B cell (primary cell): ENCODE measurements at regions not wholly inside any gene's neighbourhood (a gene's known extent, or its start where the extent isn't known, plus 50 kb on each side); places are given as distances from the start of the nearest gene placed in this dataset.

Experiments used
- ATAC-seq: fragments of 200-7000 bp; cut with Tn5 transposase; one replicate; pipeline ENCODE4 v1.10.0; 2021; ENCODE audit warnings: low read depth, mild to moderate bottlenecking, moderate number of reproducible peaks, moderate library complexity
- CTCF ChIA-PET: fragments of 350-600 bp; sonication (Branson Sonifier 250); formaldehyde crosslinking; loops from one replicate; lab custom pipeline; 2021; ENCODE audit warnings: antibody characterized with exemption, inconsistent platforms; lab: Charles Lee
- POLR2A ChIA-PET: fragments of 350-600 bp; sonication (Branson Sonifier 250); formaldehyde crosslinking; loops from one replicate; lab custom pipeline; 2021; ENCODE audit warnings: antibody characterized with exemption; lab: Charles Lee
- DNase-seq: peaks from one replicate; pipeline ENCODE4 v3.0.0; 2013
- H2AFZ ChIP-seq: 2 replicates; pipeline ENCODE4 v1.6.1; 2012; ENCODE audit warnings: mild to moderate bottlenecking, low read depth, low read length; ENCODE audit not compliant: insufficient read depth, poor library complexity, severe bottlenecking
- H3K27ac ChIP-seq, 2 donors: 1 replicate in 1 of 2; 2 replicates in 1 of 2; pipeline ENCODE4 v1.5.1; 2012 to 2013; ENCODE audit warnings: low read length in 2 of 2, mild to moderate bottlenecking in 2 of 2, moderate library complexity in 1 of 2
- H3K27me3 ChIP-seq, 4 experiments: fragments of 200-600 bp in 1 of 4; sonication (generic) in 1 of 4; replicated peaks in 1 of 4; 1 replicate in 2 of 4; 2 replicates in 2 of 4; pipeline versions ENCODE4 v1.6.1 to v1.7.0; 2013 to 2016; ENCODE audit warnings: low read length in 3 of 4, mild to moderate bottlenecking in 2 of 4, mixed read lengths in 1 of 4, moderate library complexity in 1 of 4; ENCODE audit not compliant: insufficient read depth in 4 of 4, control insufficient read depth in 3 of 4; ENCODE audit errors: control extremely low read depth in 1 of 4
- H3K36me3 ChIP-seq, 2 experiments: replicated peaks in 1 of 2; 1 replicate in 1 of 2; 2 replicates in 1 of 2; pipeline versions ENCODE4 v1.6.1 to v1.7.1; 2013; ENCODE audit warnings: low read length in 1 of 2; ENCODE audit not compliant: insufficient read depth in 2 of 2, control insufficient read depth in 1 of 2; ENCODE audit errors: control extremely low read depth in 1 of 2, extremely low read depth in 1 of 2
- H3K4me1 ChIP-seq, 2 donors: fragments of 200-600 bp in 1 of 2; sonication (generic) in 1 of 2; 1 replicate in 1 of 2; 2 replicates in 1 of 2; pipeline versions ENCODE4 v1.5.1 to v1.6.1; 2013 to 2017; ENCODE audit warnings: low read length in 2 of 2; ENCODE audit not compliant: control insufficient read depth in 2 of 2, insufficient read depth in 2 of 2
- H3K4me2 ChIP-seq: replicated peaks from 2 replicates; pipeline ENCODE3; 2012; ENCODE audit warnings: mild to moderate bottlenecking, low read depth, low read length; ENCODE audit not compliant: poor library complexity, severe bottlenecking
- H3K4me3 ChIP-seq, 5 experiments: fragments of 200-600 bp in 1 of 5; sonication (generic) in 1 of 5; 1 replicate in 3 of 5; 2 replicates in 2 of 5; pipeline versions ENCODE4 v1.5.1 to v1.7.0; 2011 to 2016; ENCODE audit warnings: low read length in 4 of 5, mild to moderate bottlenecking in 4 of 5, low read depth in 2 of 5, control low read depth in 1 of 5, moderate library complexity in 1 of 5; ENCODE audit not compliant: insufficient read depth in 1 of 5; ENCODE audit errors: control extremely low read depth in 1 of 5, extremely low read depth in 1 of 5
- H3K79me2 ChIP-seq: fragments of 200-600 bp; sonication (generic); one replicate; pipeline ENCODE4 v1.6.0; 2016; ENCODE audit warnings: low read length; ENCODE audit not compliant: control insufficient read depth, insufficient read depth
- H3K9ac ChIP-seq: fragments of 200-600 bp; sonication (generic); 2 replicates; pipeline ENCODE4 v1.6.1; 2017; ENCODE audit warnings: mild to moderate bottlenecking, low read length, moderate library complexity
- H3K9me3 ChIP-seq, 3 donors: one replicate each; pipeline versions ENCODE4 v1.6.1 to v1.7.1; 2013; ENCODE audit warnings: low read length in 2 of 3; ENCODE audit not compliant: control insufficient read depth in 2 of 3, insufficient read depth in 1 of 3; ENCODE audit errors: control extremely low read depth in 1 of 3
- H4K20me1 ChIP-seq: 2 replicates; pipeline ENCODE4 v1.6.0; 2012; ENCODE audit warnings: mild to moderate bottlenecking, low read length; ENCODE audit not compliant: insufficient read depth, control insufficient read depth, poor library complexity, severe bottlenecking
- H3K27ac Mint-ChIP-seq: one replicate; pipeline ENCODE4 v1.8.0; 2021; ENCODE audit warnings: mixed read lengths
- H3K27me3 Mint-ChIP-seq: one replicate; pipeline ENCODE4 v1.8.0; 2021; ENCODE audit warnings: mixed read lengths
- H3K4me1 Mint-ChIP-seq: one replicate; pipeline ENCODE4 v1.8.0; 2021; ENCODE audit warnings: mixed read lengths
- H3K4me3 Mint-ChIP-seq: one replicate; pipeline ENCODE4 v1.8.0; 2021; ENCODE audit warnings: mixed read lengths
- H3K9me3 Mint-ChIP-seq: one replicate; pipeline ENCODE4 v1.8.0; 2022; ENCODE audit warnings: mixed read lengths; ENCODE audit not compliant: insufficient read depth
- CTCF ChIP-seq: fragments of 200-600 bp; IDR thresholded peaks from one replicate; pipeline ENCODE4 v1.8.0; 2022; ENCODE audit warnings: antibody characterized with exemption, mild to moderate bottlenecking
- EZH2 ChIP-seq: IDR thresholded peaks from 2 replicates; pipeline ENCODE4 v1.6.1; 2012; ENCODE audit warnings: borderline replicate concordance, low read depth, mild to moderate bottlenecking, moderate library complexity, low read length; ENCODE audit not compliant: insufficient read depth, poor library complexity, severe bottlenecking
- WGBS: methylation state at CpG from one replicate; pipeline ENCODE4 v1.1.5; 2013; ENCODE audit warnings: missing lambda C conversion rate; ENCODE audit not compliant: insufficient coverage; 5-methylcytosine and 5-hydroxymethylcytosine counted together
- intact Hi-C: fragments of 100-400 bp; cut with micrococcal nuclease; formaldehyde crosslinking; loops from one replicate; pipeline ENCODE4 v1.10.0; 2022

DNA sequence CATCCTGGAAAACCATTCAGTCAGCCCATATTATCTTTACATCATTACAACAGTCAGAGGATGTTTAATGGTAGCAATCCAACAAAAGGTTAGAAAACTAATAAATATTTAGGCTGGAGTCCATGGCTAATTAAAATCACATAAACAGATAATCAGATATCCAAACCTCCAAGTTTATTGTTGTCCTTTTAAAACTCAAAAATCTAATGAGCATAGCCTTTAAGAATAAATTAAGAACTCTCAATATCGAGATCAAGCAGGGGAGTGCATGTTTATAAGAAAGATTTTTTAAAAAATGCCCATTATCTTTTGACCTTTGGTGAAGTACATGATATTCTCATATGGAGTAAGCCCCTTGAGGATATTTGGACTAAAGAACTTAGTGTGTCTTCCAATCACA lies 842.9 kb upstream of the SEMA6A start:
- ATAC-seq (no peak), DNase-seq (no peak)
- Histone ChIP-seq H2AFZ (no peak overlapping the region), H3K9me3 (no peaks in the 10 kb centered on the region), H3K4me3 (no peak overlapping the region), H3K4me2 (no peak overlapping the region), H3K27me3 (no peaks in the 10 kb centered on the region), H3K9ac (no peak overlapping the region), H3K4me1 (no peaks in the 10 kb centered on the region), H3K27ac (no peak overlapping the region), H3K36me3 (no peaks in the 10 kb centered on the region), H3K79me2 (no peaks in the 10 kb centered on the region), H4K20me1 (no peaks in the 10 kb centered on the region)
- ChIA-PET CTCF (no interaction called here), POLR2A (no interaction called here)
- Mint-ChIP-seq H3K4me1 (no peaks in the 10 kb centered on the region), H3K27me3 (no peaks in the 10 kb centered on the region), H3K9me3 (no peaks in the 10 kb centered on the region), H3K27ac (no peak overlapping the region), H3K4me3 (no peak overlapping the region)
- TF ChIP-seq CTCF (no peak), EZH2 (no peak)
- WGBS, result no CpG with 5 or more reads among the region's 1 CpG
- intact Hi-C loops, result no loop called here

DNA sequence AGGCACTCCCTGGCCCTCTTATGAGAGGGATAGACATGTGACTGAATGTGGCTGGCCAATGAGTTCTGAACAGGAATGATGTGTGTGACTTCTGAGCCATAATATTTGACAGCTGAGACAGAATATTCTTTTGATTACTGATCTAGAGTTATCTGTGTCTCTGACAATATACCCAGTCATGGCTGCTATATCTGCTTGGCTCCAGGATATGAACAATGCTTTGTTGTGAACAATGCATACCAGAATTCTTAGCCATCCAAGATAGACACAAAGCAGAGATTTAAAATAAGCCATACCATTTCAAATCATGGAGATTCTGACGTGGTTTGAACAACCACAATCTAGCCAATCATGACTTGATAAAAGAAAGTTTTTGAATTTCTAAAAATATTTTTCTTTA lies 840.3 kb upstream of the SEMA6A start:
- Histone ChIP-seq H3K27me3 (no peaks in the 10 kb centered on the region), H3K79me2 (no peaks in the 10 kb centered on the region), H3K9me3 (no peaks in the 10 kb centered on the region), H3K4me3 (no peak overlapping the region), H4K20me1 (no peaks in the 10 kb centered on the region), H3K4me1 (no peaks in the 10 kb centered on the region), H2AFZ (no peak overlapping the region), H3K4me2 (no peak overlapping the region), H3K9ac (no peak overlapping the region), H3K27ac (no peak overlapping the region), H3K36me3 (no peaks in the 10 kb centered on the region)
- TF ChIP-seq CTCF (no peak), EZH2 (no peak)
- ATAC-seq, result no peak
- WGBS, result no CpG with 5 or more reads among the region's 1 CpG
- Mint-ChIP-seq H3K4me1 (no peaks in the 10 kb centered on the region), H3K27ac (no peak overlapping the region), H3K4me3 (no peak overlapping the region), H3K27me3 (no peaks in the 10 kb centered on the region), H3K9me3 (no peaks in the 10 kb centered on the region)
- ChIA-PET POLR2A (no interaction called here), CTCF (no interaction called here)
- DNase-seq, result no peak
- intact Hi-C loops, result no loop called here
